HEK293 (cell line): ENCODE measurements at regions not wholly inside any gene's neighbourhood (a gene's known extent, or its start where the extent isn't known, plus 50 kb on each side); places are given as distances from the start of the nearest gene placed in this dataset.

Experiments
- CTCF ChIA-PET: fragments of 350-600 bp; formaldehyde crosslinking; extraction: SDS; loops from one replicate; lab custom pipeline; 2021; ENCODE audit warnings: antibody characterized with exemption; lab: Yijun Ruan, JAX
- POLR2A ChIA-PET: fragments of 300-600 bp; formaldehyde crosslinking; extraction: SDS; loops from one replicate; lab custom pipeline; 2020; ENCODE audit warnings: antibody characterized with exemption, inconsistent platforms; lab: Yijun Ruan, JAX
- H3K27ac ChIP-seq: fragments of 200-500 bp; sonication (Bioruptor generic); 2 replicates; pipeline ENCODE4 v1.5.1; 2014; ENCODE audit warnings: low read depth, low read length, control low read depth, inconsistent platforms; ENCODE audit errors: extremely low read depth
- H3K36me3 ChIP-seq, 2 experiments: fragments of 200-500 bp in 1 of 2; sonication (Bioruptor generic) in 1 of 2; 1 replicate in 1 of 2; 2 replicates in 1 of 2; pipeline ENCODE4 v1.5.1; 2014 to 2017; ENCODE audit warnings: inconsistent platforms in 2 of 2, low read length in 2 of 2; ENCODE audit not compliant: control insufficient read depth in 2 of 2, insufficient read depth in 1 of 2
- H3K4me1 ChIP-seq: fragments of 200-500 bp; sonication (Bioruptor generic); 2 replicates; pipeline ENCODE4 v1.5.1; 2014; ENCODE audit warnings: mild to moderate bottlenecking, low read length, inconsistent platforms; ENCODE audit not compliant: control insufficient read depth, insufficient read depth
- H3K4me3 ChIP-seq: 2 replicates; pipeline ENCODE4 v1.5.1; 2011; ENCODE audit warnings: low read depth, mild to moderate bottlenecking, control low read depth, low read length, moderate library complexity
- H3K9me3 ChIP-seq: fragments of 200-500 bp; sonication (Bioruptor generic); 2 replicates; pipeline ENCODE4 v1.5.1; 2014; ENCODE audit warnings: low read depth, low read length, inconsistent platforms; ENCODE audit not compliant: control insufficient read depth, insufficient read depth
- HOXA7 ChIP-seq: sonication (generic); formaldehyde crosslinking; IDR thresholded peaks from 2 replicates; pipeline ENCODE4 v1.8.1; 2022; ENCODE audit warnings: missing genetic modification reagents, borderline replicate concordance
- IKZF3 ChIP-seq: fragments of 450-650 bp; IDR thresholded peaks from 2 replicates; pipeline ENCODE4 v1.5.0; 2018; ENCODE audit warnings: missing biosample characterization, mild to moderate bottlenecking, missing genetic modification characterization, moderate library complexity
- PBX3 ChIP-seq: sonication (generic); formaldehyde crosslinking; IDR thresholded peaks from 2 replicates; pipeline ENCODE4 v1.8.1; 2022; ENCODE audit warnings: mild to moderate bottlenecking, moderate library complexity, missing genetic modification reagents
- YY1 ChIP-seq: fragments of 450-650 bp; formaldehyde crosslinking; IDR thresholded peaks from 2 replicates; pipeline ENCODE4 v1.5.1; 2018; ENCODE audit warnings: missing biosample characterization, missing genetic modification characterization
- ZBTB20 ChIP-seq: fragments of 450-650 bp; formaldehyde crosslinking; IDR thresholded peaks from 2 replicates; pipeline ENCODE4 v1.5.1; 2016; ENCODE audit warnings: missing biosample characterization, missing genetic modification characterization
- ZBTB6 ChIP-seq: fragments of 450-650 bp; formaldehyde crosslinking; IDR thresholded peaks from 2 replicates; pipeline ENCODE4 v1.5.1; 2017; ENCODE audit warnings: missing biosample characterization, missing genetic modification characterization
- ZFHX2 ChIP-seq: fragments of 450-650 bp; formaldehyde crosslinking; conservative IDR thresholded peaks from 2 replicates; pipeline ENCODE4 v1.5.1; 2016; ENCODE audit warnings: missing biosample characterization, missing genetic modification characterization
- ZFP37 ChIP-seq: fragments of 450-650 bp; formaldehyde crosslinking; IDR thresholded peaks from 2 replicates; pipeline ENCODE4 v1.5.1; 2016; ENCODE audit warnings: missing biosample characterization, missing genetic modification characterization
- ZFP69B ChIP-seq: fragments of 450-650 bp; formaldehyde crosslinking; IDR thresholded peaks from 2 replicates; pipeline ENCODE4 v1.5.1; 2016; ENCODE audit warnings: missing biosample characterization, missing genetic modification characterization
- ZNF114 ChIP-seq: fragments of 450-650 bp; formaldehyde crosslinking; IDR thresholded peaks from 2 replicates; pipeline ENCODE4 v1.5.0; 2017; ENCODE audit warnings: missing biosample characterization, missing genetic modification characterization
- ZNF133 ChIP-seq: fragments of 450-650 bp; formaldehyde crosslinking; IDR thresholded peaks from 2 replicates; pipeline ENCODE4 v1.5.1; 2016; ENCODE audit warnings: missing biosample characterization, missing genetic modification characterization
- ZNF140 ChIP-seq: fragments of 450-650 bp; formaldehyde crosslinking; IDR thresholded peaks from 2 replicates; pipeline ENCODE4 v1.5.1; 2016; ENCODE audit warnings: missing biosample characterization, missing genetic modification characterization
- ZNF157 ChIP-seq: fragments of 450-650 bp; formaldehyde crosslinking; IDR thresholded peaks from 2 replicates; pipeline ENCODE4 v1.5.1; 2016; ENCODE audit warnings: missing biosample characterization, missing genetic modification characterization
- ZNF184 ChIP-seq: fragments of 450-650 bp; IDR thresholded peaks from 2 replicates; pipeline ENCODE4 v1.5.1; 2018; ENCODE audit warnings: missing biosample characterization, mild to moderate bottlenecking, missing genetic modification characterization
- ZNF248 ChIP-seq: fragments of 450-650 bp; formaldehyde crosslinking; IDR thresholded peaks from 2 replicates; pipeline ENCODE4 v1.5.1; 2017; ENCODE audit warnings: missing biosample characterization, missing genetic modification characterization
- ZNF311 ChIP-seq: fragments of 450-650 bp; formaldehyde crosslinking; IDR thresholded peaks from 2 replicates; pipeline ENCODE4 v1.5.1; 2017; ENCODE audit warnings: missing biosample characterization, missing genetic modification characterization, borderline replicate concordance
- ZNF366 ChIP-seq: fragments of 450-650 bp; formaldehyde crosslinking; conservative IDR thresholded peaks from 2 replicates; pipeline ENCODE4 v1.5.1; 2016; ENCODE audit warnings: missing biosample characterization, missing genetic modification characterization
- ZNF394 ChIP-seq: fragments of 450-650 bp; formaldehyde crosslinking; IDR thresholded peaks from 2 replicates; pipeline ENCODE4 v1.5.1; 2016; ENCODE audit warnings: missing biosample characterization, missing genetic modification characterization, mild to moderate bottlenecking, moderate library complexity, borderline replicate concordance
- ZNF416 ChIP-seq: fragments of 450-650 bp; formaldehyde crosslinking; IDR thresholded peaks from 2 replicates; pipeline ENCODE4 v1.5.1; 2016; ENCODE audit warnings: missing biosample characterization, missing genetic modification characterization
- ZNF426 ChIP-seq: fragments of 450-650 bp; formaldehyde crosslinking; IDR thresholded peaks from 2 replicates; pipeline ENCODE4 v1.5.1; 2017; ENCODE audit warnings: missing biosample characterization, missing genetic modification characterization, mild to moderate bottlenecking, inconsistent platforms, moderate library complexity
- ZNF473 ChIP-seq: fragments of 450-650 bp; formaldehyde crosslinking; IDR thresholded peaks from 2 replicates; pipeline ENCODE4 v1.5.1; 2017; ENCODE audit warnings: missing biosample characterization, missing genetic modification characterization
- ZNF48 ChIP-seq: fragments of 450-650 bp; formaldehyde crosslinking; IDR thresholded peaks from 2 replicates; pipeline ENCODE4 v1.5.1; 2016; ENCODE audit warnings: missing biosample characterization, missing genetic modification characterization
- ZNF529 ChIP-seq: fragments of 450-650 bp; formaldehyde crosslinking; IDR thresholded peaks from 2 replicates; pipeline ENCODE4 v1.5.1; 2017; ENCODE audit warnings: missing genetic modification characterization, missing biosample characterization; ENCODE audit not compliant: insufficient replicate concordance
- ZNF610 ChIP-seq: fragments of 450-650 bp; formaldehyde crosslinking; IDR thresholded peaks from 2 replicates; pipeline ENCODE4 v1.5.1; 2016; ENCODE audit warnings: missing biosample characterization, missing genetic modification characterization, borderline replicate concordance
- ZNF660 ChIP-seq: fragments of 450-650 bp; IDR thresholded peaks from 2 replicates; pipeline ENCODE4 v1.5.1; 2018; ENCODE audit warnings: missing biosample characterization, mild to moderate bottlenecking, missing genetic modification characterization
- ZNF701 ChIP-seq: fragments of 450-650 bp; formaldehyde crosslinking; IDR thresholded peaks from 2 replicates; pipeline ENCODE4 v1.5.1; 2016; ENCODE audit warnings: missing biosample characterization, missing genetic modification characterization
- ZNF785 ChIP-seq: fragments of 450-650 bp; formaldehyde crosslinking; IDR thresholded peaks from 2 replicates; pipeline ENCODE4 v1.5.1; 2016; ENCODE audit warnings: missing biosample characterization, missing genetic modification characterization
- ZNF792 ChIP-seq: fragments of 450-650 bp; formaldehyde crosslinking; IDR thresholded peaks from 2 replicates; pipeline ENCODE4 v1.5.1; 2016; ENCODE audit warnings: missing biosample characterization, missing genetic modification characterization
- TF ChIP-seq, protein P1 (sequence below): fragments of 450-650 bp; formaldehyde crosslinking; IDR thresholded peaks from 2 replicates; pipeline ENCODE4 v1.5.1; 2016; ENCODE audit warnings: missing biosample characterization, missing genetic modification characterization

DNA sequence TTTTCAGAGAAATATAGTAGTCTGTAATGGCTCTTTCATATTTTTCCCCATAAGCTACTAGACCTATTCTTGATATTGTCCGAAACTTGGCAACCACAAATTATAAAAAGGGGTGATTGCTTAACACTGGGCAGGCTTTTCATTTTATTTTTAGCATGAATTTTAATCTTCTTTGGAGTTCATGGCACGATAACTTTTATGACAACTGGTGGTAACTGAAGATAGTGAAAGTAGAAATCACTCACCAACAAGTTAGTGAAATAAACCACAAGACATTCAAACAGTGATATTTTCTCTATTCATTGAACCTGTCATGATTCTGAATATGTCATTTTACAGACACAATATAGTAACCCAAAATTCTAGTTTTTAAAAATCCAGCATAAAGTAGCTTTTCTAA is 213.9 kb downstream of the PRDM9 start:
- no peak overlapping the region for H3K27ac ChIP-seq
- TF ChIP-seq ZNF660 = no peak
- no peak for TF ChIP-seq ZNF473 (tag by site-specific recombination)
- TF ChIP-seq ZNF114 (tag by site-specific recombination) = no peak
- TF ChIP-seq ZFHX2 (tag by site-specific recombination) = no peak
- no peak for TF ChIP-seq ZNF140
- TF ChIP-seq ZFP37 = no peak
- no peak for TF ChIP-seq HOXA7 (CRISPR knock-in tag)
- TF ChIP-seq ZNF366 (tag by site-specific recombination) = no peak
- TF ChIP-seq ZNF184 (tag by site-specific recombination) = no peak
- no peak for TF ChIP-seq PBX3 (CRISPR knock-in tag)
- TF ChIP-seq ZNF529 (tag by site-specific recombination) = no peak
- no peak for TF ChIP-seq YY1 (tag by site-specific recombination)
- no peak for TF ChIP-seq ZNF157 (tag by site-specific recombination)
- TF ChIP-seq, protein P1, sequence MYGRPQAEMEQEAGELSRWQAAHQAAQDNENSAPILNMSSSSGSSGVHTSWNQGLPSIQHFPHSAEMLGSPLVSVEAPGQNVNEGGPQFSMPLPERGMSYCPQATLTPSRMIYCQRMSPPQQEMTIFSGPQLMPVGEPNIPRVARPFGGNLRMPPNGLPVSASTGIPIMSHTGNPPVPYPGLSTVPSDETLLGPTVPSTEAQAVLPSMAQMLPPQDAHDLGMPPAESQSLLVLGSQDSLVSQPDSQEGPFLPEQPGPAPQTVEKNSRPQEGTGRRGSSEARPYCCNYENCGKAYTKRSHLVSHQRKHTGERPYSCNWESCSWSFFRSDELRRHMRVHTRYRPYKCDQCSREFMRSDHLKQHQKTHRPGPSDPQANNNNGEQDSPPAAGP = no peak
- no peak for TF ChIP-seq ZBTB20
- no peak for TF ChIP-seq ZNF785 (tag by site-specific recombination)
- TF ChIP-seq, all 188 proteins: peak for 0
- Histone ChIP-seq H3K36me3 (no peaks in the 10 kb centered on the region), H3K4me1 (no peaks in the 10 kb centered on the region), H3K9me3 (no peaks in the 10 kb centered on the region), H3K4me3 (no peak overlapping the region)
- POLR2A ChIA-PET = no interaction called here
- CTCF ChIA-PET = no interaction called here

DNA sequence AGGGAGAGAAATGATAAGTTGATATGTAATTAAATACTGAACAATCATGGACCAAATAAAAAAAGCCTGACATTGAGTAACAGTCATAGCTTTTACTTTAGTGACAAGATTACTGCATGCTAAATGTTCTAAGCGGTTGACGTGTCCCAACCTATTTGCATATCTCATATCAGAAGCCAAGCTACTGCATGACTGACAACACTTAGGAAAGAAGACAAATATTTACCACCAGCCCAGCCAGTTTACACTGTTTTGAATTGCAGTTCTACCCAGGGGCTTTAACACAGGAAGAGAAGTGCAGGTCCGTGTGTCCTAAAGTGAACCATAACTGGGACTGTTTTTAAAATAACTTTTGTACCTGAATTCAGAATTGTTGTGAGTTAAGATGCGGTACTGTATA is 219.9 kb downstream of the PRDM9 start:
- Histone ChIP-seq H3K4me3 (no peak overlapping the region), H3K9me3 (no peaks in the 10 kb centered on the region), H3K4me1 (no peaks in the 10 kb centered on the region), H3K36me3 (no peaks in the 10 kb centered on the region), H3K27ac (no peak overlapping the region)
- TF ChIP-seq ZNF366 (tag by site-specific recombination) (no peak), ZNF311 (tag by site-specific recombination) (no peak), ZNF48 (no peak), ZNF701 (tag by site-specific recombination) (no peak), ZFP69B (tag by site-specific recombination) (no peak), ZNF133 (tag by site-specific recombination) (no peak), ZNF792 (tag by site-specific recombination) (no peak), ZNF394 (no peak), ZNF610 (no peak), ZNF426 (tag by site-specific recombination) (no peak), ZNF248 (tag by site-specific recombination) (no peak), ZBTB6 (no peak), IKZF3 (tag by site-specific recombination) (no peak), ZNF416 (tag by site-specific recombination) (no peak)
- POLR2A ChIA-PET = no interaction called here
- CTCF ChIA-PET = interaction anchor here (0.7 kb wide), 1 partner anchor 85 kb away, joined by 3 read pairs; no protein-coding TSS in a partner anchor
